T-helper 22 cell (primary cell): ENCODE measurements at regions not wholly inside any gene's neighbourhood (a gene's known extent, or its start where the extent isn't known, plus 50 kb on each side); places are given as distances from the start of the nearest gene placed in this dataset.
"Not testable (repeated sequence)": the region's sequence is repeated elsewhere in the genome, so short reads cannot be mapped to it uniquely, and the experiment has no call there.

Experiments used
- DNase-seq: peaks from one replicate; pipeline ENCODE4 v3.0.0-alpha.2; 2020; ENCODE audit warnings: low read depth

DNA sequence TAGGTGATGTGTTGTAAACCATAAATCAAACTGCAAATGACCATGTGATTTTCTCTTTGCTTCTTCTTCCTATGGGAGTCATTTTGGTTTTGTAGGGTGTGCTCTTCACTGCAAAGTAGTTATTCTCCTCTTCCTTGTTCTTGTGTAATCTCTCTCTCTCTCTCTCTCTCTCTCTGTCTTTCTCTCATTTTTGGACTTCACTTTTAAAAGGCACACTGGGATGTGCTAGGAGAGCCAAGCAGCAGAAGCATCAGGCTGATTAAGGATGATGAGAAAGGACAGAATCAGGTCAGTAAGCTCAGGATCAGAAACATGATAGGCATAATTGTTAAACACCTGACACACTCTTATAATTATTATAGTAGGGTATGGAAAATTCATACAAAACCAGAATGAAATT lies 505.3 kb upstream of the ZNF608 start:
- DNase-seq = no peak

DNA sequence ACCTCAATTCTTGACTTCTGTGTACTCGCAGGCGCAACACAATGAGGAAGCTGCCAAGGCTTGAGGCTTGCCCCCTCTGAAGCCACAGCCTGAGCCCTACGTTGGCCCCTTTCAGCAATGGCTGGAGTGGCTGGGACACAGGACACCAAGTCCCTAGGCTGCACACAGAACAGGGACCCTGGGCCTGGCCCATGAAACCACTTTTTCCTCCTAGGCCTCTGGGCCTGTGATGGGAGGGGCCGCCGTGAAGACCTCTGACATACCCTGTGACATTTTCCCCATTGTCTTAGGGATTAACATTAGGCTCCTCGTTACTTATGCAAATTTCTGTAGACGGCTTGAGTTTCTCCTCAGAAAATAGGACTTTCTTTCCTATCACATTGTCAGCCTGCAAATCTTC lies 507.2 kb upstream of the ZNF608 start:
- not testable (repeated sequence) for DNase-seq

DNA sequence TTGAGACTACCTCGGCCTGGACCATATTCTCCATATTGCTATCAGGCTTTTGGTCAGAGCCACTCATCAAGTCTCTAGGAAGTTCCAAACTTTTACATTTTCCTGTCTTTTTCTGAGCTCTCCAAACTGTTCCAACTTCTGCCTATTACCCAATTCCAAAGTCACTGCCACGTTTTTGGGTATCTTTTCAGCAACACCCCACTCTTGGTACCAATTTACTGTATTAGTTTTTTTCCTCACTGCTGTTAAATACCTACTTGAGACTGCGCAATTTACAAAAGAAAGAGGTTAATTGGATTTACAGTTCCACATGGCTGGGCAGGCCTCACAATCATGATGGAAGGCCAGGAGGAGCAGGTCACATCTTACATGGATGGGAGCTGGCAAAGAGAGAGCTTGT lies 507.8 kb upstream of the ZNF608 start:
- no peak for DNase-seq

DNA sequence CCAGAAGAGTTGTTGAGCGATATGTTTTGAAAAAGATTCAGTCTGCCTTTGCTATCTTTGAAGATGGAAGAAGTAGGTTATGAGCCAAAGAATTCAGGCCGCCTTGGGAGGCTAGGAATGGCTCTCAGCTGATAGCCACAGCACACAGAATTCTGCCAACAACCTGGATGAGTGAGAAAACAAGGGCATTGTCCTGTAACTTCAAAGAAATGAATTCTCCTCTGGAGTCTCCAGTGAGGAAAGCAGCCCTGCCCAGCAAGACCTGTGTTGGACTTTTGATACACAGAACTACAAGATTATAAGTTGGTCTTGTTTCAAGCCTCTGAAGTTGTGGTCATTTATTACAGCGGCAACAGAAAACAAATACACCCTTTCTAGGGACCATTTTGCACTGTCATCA lies 509.9 kb upstream of the ZNF608 start:
- DNase-seq = no peak

DNA sequence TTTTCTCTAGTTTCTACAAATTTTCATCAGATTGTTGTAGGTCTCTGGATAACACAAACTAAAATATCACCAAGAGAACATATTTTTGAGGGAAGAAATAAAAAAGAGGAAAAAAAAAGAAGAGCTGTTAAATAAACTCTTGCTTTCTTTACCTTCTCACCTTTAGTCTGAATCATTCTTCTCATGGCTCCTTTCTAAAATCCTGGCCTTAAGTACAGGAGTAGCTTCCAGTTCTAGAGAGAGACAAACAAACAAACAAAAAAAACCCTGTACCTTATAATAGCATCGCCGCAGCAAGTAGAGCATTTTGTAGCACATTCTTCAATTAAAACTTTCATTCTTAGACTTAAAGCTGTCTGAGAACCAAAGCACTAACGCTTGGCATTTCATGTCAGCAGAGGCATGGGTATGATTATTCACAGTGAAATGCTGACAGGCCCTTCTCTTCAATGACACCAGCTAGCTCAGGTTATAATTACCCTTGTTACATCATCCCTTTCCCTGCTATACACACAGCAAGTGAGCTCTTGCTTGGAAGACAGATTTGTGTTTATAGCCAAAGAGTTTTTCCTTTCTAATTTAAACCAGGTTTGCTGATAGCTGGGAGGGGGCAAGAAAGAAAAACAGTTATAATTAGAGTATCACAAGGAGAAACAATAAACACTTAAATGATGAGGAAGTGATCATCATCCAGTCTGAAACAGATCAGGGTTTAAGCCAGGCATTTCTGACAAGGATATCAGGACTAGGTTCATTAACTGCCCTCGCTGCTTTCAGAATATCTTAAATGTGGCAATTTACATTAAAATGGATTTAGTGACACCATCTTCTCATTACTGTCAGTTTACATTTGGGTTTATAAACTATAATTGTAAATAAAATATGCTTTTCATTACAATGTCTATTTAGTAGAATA lies 510.9 kb upstream of the ZNF608 start:
- DNase-seq = no peak

DNA sequence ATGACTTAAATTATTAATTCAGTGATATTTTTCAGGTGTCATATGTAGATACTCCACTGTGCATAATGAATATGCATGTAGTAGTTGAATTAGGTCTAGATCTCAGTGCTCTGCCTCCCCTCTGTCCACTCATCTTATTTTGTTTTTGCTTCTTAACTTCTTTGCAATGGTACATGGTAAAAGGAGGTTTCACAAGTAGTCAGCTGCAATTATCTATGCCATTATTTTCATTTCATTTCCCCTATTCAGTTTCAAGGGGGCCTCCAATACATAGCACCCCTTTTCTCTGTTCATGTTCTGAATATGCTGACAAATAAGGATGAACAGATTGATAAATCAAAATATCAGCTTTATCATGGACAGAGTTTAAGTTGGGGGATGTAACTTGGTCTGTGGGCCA lies 511.6 kb upstream of the ZNF608 start:
- DNase-seq = no peak

DNA sequence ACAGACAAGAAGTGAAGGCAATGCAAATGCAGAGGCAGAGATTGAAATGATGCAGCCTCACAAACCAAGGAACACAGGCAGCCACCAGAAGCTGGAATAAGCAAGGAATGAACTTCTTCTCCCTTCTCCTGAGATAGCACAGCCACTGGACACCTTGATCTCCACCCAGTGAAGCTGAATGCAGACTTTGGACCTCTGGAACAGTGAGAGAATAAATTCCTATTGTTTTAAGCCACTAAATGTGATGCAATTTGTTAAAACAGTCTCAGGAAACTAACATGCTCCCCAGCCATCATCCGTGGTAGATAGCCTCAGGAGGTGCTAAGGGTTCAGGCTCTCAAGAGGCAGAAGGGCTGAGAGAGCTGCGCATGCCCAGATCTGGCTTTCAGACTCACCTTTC lies 512.2 kb upstream of the ZNF608 start:
- no peak for DNase-seq

DNA sequence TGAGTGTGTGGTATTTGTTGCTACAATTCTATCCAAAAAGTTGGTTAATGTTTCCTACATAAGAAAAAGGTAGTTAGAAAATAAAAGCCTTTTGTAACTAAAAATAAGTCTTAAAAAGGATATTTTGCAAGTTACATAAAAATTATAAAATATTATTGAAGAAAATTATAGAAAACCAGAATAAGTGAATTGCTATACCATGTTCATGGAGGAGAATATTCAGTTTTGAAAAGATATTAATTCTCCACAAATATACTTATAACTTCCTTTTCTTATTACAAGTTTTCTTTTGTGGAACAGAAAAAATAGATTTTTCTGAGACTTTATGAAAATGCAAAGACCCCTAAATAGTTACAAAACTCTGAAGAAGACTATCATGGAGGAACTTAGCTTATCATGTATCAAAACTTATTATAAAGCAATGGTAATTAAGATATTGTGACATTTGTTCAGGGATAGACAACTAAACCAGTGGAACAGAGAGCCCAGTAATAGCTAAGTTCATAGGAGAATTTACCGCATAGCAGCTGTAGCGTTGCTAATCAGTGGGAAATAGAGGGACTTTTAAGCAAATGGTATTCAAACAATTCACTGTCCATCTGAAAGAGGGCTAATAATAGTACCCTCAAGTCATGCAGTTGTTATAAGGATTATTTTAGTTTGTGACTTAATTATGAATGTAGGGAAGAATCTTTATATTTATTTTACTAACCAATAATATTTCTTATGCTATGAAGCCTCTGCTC lies 515.2 kb upstream of the ZNF608 start:
- no peak for DNase-seq

DNA sequence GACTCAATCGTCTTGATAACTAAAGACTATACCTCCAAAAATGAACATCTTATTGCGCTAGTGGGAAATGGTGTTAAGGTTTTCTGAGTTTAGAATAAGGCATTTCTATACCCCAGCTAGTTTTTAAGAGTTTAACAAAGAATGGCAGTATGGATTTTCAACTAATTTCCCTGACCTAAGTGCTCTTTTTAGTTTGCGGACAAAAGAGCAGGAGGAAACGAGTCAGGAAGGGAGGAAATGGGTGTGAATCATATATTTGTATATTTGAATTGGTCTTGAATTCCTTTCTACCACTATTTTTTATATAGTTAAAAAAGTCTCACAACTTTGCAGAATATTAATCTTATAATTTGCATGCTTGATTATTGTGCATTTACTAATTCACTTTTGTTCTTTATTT lies 516.3 kb upstream of the ZNF608 start:
- no peak for DNase-seq

DNA sequence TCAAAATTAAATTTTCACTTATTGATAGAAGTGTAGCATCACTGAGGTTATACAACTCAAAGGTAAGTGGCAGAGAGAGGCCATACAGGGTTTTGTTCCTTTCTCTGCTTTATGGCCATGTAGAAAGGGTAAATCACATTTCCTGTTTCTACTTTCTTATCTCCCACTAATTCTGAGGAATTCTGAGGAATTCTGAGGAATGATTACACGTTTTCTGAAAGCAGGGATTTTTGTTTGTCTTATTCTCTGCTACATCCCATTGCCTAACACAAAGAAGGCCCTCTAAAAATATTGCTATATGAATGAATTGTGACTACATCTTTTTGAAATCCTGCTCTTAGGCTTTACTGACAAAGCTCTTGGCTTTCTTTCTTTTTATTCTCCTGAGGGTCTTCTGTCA lies 516.9 kb upstream of the ZNF608 start:
- DNase-seq = no peak

DNA sequence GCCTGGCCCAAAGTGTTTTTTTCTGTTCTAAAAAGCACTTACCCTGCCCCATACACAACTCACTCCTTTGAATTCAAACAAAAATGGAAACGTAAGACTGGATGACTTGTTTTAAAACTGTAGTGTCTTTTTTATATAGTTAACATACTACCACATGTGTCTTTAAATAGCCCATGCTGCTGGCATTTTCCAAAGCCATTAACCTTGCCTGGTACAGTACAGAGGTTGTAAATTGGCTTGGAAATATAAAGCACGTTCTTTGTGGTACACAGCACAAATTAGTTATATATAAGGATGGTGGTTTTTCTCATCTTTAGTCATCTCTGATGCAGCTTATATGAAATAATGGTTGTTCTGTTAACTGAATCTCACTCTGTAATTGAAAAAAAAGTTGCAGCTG lies 519.7 kb upstream of the ZNF608 start:
- DNase-seq = no peak

DNA sequence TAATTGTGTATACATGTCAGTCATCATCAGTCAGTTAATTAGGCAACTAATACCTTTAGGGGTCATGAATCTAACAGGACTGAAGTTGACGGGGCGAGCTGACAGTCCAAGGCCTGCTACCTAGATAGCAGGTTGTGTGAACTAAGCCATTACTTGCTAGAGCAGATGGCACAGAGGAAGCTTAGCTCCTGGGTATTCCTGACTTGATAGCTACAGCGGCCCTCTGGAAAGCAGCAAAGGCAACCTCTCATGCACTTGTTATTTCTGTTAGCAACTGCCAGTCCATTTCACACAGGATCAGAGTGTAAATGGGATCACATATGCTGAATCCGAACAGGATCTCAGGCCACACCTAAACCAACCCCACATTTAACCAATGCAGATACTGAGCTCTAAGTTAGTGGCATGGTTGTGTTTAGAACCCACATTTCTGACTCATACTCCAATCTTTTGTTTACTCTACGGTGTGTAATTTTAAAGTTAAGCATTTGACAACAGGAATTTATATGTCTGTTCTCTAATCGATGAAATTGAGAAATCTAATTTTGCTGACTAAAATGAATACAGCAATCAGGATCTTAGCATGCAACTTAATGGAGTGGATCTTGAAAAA lies 521.3 kb upstream of the ZNF608 start:
- no peak for DNase-seq

DNA sequence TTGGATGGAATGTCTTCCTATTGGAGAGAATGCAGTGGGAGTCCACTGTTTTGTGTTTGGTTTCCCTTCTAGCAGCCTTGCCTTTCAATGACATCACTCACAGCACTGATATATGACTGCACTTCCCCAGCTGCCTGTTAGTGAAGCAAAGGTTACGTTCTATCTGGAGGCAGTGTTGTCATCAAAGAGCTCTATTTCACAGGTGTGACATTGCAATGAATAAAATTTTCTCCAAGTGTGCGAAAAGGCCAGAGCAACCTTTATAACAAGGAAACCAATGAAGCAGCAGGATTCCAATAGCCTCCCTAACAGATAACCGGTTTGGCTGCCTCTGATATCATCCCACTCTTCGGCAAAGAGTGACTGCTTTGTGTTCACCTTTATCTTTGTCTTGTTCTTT lies 523.5 kb upstream of the ZNF608 start:
- DNase-seq = no peak

DNA sequence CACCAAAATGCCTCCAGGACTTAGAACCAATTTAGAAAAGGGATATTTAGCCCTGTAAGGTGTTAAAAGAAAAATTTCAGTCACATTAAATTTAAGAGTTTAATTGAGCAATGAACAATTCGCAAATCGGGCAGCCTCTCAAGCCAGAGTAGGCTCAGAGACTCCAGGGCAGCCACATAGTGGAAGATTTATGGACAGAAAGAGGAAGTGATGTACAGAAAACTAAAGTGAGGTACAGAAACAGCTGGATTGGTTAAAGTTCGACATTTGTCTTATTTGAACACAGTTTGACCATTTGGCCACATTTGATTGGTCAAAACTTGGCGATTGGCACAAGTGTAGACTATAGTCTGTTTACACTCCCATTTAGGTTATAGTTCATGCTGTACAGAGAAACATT lies 525.9 kb upstream of the ZNF608 start:
- DNase-seq = no peak

DNA sequence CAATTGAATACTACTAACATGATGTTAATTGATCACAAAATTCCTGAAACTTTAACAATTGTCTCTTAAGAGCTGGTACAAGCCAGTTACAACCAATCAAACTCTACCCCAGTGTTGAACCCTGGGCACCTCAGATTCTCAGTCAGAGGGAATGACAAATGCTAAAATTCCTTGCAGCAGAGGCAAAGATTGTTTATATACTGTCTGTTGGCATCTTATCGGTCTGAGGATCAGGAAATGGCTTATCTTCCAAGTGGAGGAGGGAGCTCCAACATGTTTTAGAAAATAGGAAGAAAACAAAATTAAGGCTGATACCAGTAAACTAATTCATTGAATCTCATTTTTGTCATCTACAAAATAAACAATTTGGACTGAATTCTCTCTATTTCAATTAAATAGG lies 527.8 kb upstream of the ZNF608 start:
- no peak for DNase-seq

DNA sequence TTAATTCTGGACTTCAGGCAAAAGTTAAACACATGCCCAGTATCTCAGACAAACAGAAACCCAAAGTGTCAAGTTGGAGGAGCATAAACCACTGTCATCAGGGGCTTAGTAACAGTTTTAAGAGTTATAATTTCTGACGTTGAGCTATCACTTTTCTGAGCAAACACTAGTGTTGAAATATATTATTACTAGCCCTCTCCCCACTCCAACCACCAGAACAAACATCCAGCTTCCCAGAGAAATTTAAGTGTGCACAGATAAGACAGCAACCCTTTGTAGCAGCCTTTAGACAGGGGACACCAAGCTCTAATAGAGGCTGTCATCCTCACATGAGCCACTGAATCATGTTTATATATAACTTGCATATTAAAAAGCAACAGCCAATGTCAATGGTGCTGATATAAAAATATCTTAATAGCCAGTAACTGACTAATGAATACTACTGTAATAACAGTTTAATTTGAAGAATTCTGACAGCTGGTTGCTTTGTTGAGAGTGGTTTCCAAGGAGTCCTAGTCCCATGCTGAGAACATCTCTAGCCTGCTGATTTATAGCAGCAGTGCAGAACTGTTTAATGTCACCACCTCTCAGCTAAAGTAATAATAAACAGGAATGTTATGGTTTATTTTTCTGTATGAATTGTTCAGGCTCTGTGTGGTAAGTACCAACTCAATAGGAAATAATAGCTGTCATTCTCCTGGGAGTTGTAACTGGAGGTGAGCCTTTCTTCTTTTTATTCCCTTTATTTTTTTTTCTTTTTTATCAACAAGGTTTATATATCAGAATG lies 528.7 kb upstream of the ZNF608 start:
- no peak for DNase-seq

DNA sequence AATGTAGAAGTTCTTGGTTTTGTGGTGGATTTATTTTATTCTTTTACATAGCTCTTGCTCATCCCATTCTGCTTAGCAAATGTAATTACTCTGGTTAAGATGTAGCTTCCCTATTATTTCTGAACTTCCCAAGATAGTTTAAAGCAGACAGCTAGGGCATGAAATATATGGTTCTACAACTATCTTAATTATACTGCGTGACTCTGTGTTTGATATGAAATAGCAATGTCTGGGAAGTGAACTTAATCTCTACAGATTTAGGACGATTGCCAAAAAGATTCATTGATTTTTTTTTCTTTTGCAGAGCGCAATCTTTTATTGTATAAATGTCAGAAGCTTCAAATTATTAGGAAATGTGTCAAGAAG lies 529.3 kb upstream of the ZNF608 start:
- DNase-seq = no peak

DNA sequence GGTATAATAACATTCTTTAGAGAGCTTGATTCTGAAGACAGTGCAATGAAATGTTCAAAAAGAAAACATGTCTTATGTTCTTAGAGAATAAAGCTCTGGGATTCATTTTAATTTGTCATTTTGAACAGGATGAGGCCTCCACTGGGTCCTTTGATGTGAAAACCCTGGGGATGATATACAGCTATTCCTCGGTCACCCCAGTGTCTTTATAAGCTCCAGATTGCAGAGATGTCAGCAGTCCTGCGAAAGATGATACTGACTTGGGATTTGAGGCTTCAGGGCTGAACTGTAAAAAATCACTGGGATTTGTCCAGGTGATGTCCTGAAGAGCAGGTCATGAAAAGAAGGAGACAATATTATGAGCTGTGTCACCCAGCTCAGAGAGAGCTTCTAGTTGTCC lies 529.7 kb upstream of the ZNF608 start:
- DNase-seq = no peak

DNA sequence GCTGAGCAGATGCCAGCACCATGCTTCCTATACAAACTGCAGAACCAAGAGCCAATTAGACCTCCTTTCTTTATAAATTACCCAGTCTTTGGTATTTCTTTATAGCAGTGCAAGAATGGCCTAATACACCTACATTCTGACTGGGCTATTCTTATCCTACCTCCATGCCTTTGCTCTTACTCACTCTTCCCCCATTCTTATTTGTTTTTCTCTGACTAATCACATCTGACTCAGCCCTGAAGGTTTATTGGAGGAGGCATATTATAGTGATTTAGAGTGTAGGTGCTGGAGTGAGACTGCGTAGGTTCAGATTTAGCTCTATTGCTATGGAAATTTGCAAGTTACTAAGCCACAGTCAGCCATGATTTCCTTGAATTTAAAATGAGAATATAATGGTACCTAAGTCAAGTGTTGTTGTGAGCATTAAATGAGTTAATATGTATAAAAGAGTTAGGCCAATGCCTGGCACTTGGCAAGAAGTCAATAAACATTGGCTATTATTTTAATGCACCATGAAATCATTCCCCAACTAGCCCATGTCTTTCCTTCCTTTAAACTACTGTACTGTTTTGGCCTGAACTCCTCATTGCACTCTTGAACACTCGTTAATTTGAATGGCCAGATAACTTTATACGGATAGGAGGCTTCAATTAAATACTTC lies 531.2 kb upstream of the ZNF608 start:
- DNase-seq = no peak

DNA sequence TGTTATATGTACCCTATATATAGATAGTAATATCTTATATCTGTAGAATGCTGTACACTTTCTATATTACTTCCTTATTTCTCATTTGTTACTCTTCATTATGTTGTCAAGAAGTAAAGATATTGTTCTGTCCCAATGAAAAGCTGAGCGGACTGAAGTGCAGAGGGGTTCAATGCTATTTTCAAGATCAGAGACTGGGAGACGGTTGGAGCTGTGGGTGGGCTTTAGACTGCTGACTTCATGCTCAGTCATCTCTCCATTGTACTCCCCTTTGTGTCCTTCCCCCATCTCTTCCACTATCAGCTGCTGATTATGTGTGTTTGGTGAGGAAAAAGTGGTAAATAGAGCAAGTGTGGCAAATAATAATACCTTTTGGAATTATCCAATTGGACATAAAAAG lies 532.3 kb upstream of the ZNF608 start:
- no peak for DNase-seq

DNA sequence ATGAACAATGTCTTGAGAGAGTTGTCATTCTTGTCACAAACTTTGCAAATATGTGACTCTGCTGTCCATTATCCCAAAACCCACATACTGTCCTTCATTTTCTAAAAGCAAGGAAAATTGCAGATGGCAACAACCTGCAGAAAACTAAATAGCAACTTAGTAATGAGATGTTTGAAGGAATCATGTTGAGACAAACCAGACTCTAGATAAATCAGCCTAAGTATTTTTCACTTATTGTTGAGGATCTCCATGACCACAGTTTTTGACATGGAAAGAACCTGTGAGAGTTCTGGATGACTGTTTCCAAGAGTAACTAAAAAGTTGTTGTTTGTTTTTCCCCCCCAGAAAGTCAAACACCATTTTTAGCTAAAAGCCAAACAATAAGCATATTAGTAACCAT lies 535.2 kb upstream of the ZNF608 start:
- no peak for DNase-seq

DNA sequence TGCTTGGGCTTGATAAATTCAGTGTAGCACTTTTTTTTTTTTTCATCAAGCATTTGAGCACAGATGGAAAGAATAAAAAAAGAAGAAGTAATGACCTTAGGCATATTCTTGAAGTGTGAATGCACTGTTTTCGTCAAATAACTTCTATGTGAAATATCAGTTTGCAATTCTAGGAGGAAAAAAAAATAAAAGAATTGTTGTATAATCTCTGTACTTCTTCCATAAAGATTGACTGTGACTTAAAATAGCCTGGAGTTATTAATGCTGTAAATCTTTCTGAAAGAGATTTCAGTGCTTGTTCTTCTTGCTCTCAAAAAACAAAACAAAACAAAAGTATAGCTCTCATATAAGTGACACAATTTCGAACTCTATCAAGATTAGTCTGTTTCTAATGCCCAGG lies 536.9 kb upstream of the ZNF608 start:
- no peak for DNase-seq
